SK-N-SH treated with all-trans-retinoic acid at 6 μM for 48 hours (cell line): ENCODE measurements at regions not wholly inside any gene's neighbourhood (a gene's known extent, or its start where the extent isn't known, plus 50 kb on each side); places are given as distances from the start of the nearest gene placed in this dataset.

Experiments used
- ATAC-seq: fragments of 200-7000 bp; cut with Tn5 transposase; 3 replicates; pipeline ENCODE4 v1.9.1; 2020; ENCODE audit warnings: mild to moderate bottlenecking, moderate library complexity
- BACH2 ChIP-seq: fragments of 250-450 bp; sonication (Bioruptor Pico); IDR thresholded peaks from 2 replicates; pipeline ENCODE4 v1.9.0; 2021; ENCODE audit warnings: mild to moderate bottlenecking, borderline replicate concordance
- CSDC2 ChIP-seq: fragments of 250-450 bp; sonication (Bioruptor Pico); IDR thresholded peaks from 2 replicates; pipeline ENCODE4 v1.5.0; 2020; ENCODE audit warnings: mild to moderate bottlenecking, moderate library complexity
- ESRRG ChIP-seq: fragments of 250-450 bp; sonication (Bioruptor Pico); IDR thresholded peaks from 2 replicates; pipeline ENCODE4 v1.6.1; 2021; ENCODE audit warnings: mild to moderate bottlenecking
- GLIS3 ChIP-seq: fragments of 250-450 bp; sonication (Bioruptor Pico); IDR thresholded peaks from 2 replicates; pipeline ENCODE4 v1.5.0; 2020; ENCODE audit warnings: mild to moderate bottlenecking, moderate library complexity
- OSR1 ChIP-seq: fragments of 250-450 bp; sonication (Bioruptor Pico); IDR thresholded peaks from 2 replicates; pipeline ENCODE4 v1.8.0; 2022; ENCODE audit warnings: moderate library complexity, mild to moderate bottlenecking, inconsistent platforms
- PPARA ChIP-seq: fragments of 250-450 bp; sonication (Bioruptor Pico); IDR thresholded peaks from 2 replicates; pipeline ENCODE4 v1.5.0; 2020; ENCODE audit warnings: mild to moderate bottlenecking, borderline replicate concordance
- RARB ChIP-seq: fragments of 250-450 bp; sonication (Bioruptor Pico); IDR thresholded peaks from 2 replicates; pipeline ENCODE4 v1.8.0; 2021; ENCODE audit warnings: mild to moderate bottlenecking, moderate library complexity
- SNAI2 ChIP-seq: fragments of 250-450 bp; sonication (Bioruptor Pico); IDR thresholded peaks from 2 replicates; pipeline ENCODE4 v1.5.0; 2020; ENCODE audit warnings: mild to moderate bottlenecking, moderate library complexity
- TCF4 ChIP-seq: fragments of 250-450 bp; sonication (Bioruptor Pico); IDR thresholded peaks from 2 replicates; pipeline ENCODE4 v1.8.0; 2021; ENCODE audit warnings: mild to moderate bottlenecking, moderate library complexity, borderline replicate concordance
- TOX ChIP-seq: fragments of 250-450 bp; sonication (Bioruptor Pico); IDR thresholded peaks from 2 replicates; pipeline ENCODE4 v1.8.0; 2021; ENCODE audit warnings: mild to moderate bottlenecking, moderate library complexity, borderline replicate concordance
- TSHZ2 ChIP-seq: fragments of 250-450 bp; sonication (Bioruptor Pico); IDR thresholded peaks from 2 replicates; pipeline ENCODE4 v1.5.0; 2020; ENCODE audit warnings: mild to moderate bottlenecking, moderate library complexity
- ZC3H10 ChIP-seq: fragments of 250-450 bp; sonication (Bioruptor Pico); IDR thresholded peaks from 2 replicates; pipeline ENCODE4 v1.5.1; 2021; ENCODE audit warnings: mild to moderate bottlenecking, moderate library complexity
- ZFP3 ChIP-seq: fragments of 250-450 bp; sonication (Bioruptor Pico); IDR thresholded peaks from 2 replicates; pipeline ENCODE4 v1.5.0; 2020; ENCODE audit warnings: mild to moderate bottlenecking, moderate library complexity
- ZNF70 ChIP-seq: fragments of 450-650 bp; formaldehyde crosslinking; IDR thresholded peaks from 2 replicates; pipeline ENCODE4 v1.5.0; 2020; ENCODE audit warnings: mild to moderate bottlenecking, moderate library complexity
- ZNF8 ChIP-seq: fragments of 450-650 bp; formaldehyde crosslinking; IDR thresholded peaks from 2 replicates; pipeline ENCODE4 v1.5.0; 2020; ENCODE audit warnings: mild to moderate bottlenecking, moderate library complexity
- TF ChIP-seq, protein P1 (sequence below): fragments of 250-450 bp; sonication (Bioruptor Pico); IDR thresholded peaks from 2 replicates; pipeline ENCODE4 v1.8.0; 2020; ENCODE audit warnings: mild to moderate bottlenecking, moderate library complexity, borderline replicate concordance
- TF ChIP-seq, protein P2 (sequence below): fragments of 250-450 bp; sonication (Bioruptor Pico); IDR thresholded peaks from 2 replicates; pipeline ENCODE4 v1.5.1; 2020; ENCODE audit warnings: low read depth, mild to moderate bottlenecking, moderate library complexity
- TF ChIP-seq, protein P3 (sequence below): fragments of 250-450 bp; sonication (Bioruptor Pico); IDR thresholded peaks from 2 replicates; pipeline ENCODE4 v1.5.1; 2021; ENCODE audit warnings: mild to moderate bottlenecking, moderate library complexity

GRCh38 chrX:150155436-150156035, 207.6 kb upstream of the MAMLD1 start:
- no peak for TF ChIP-seq CSDC2 (CRISPR knock-in tag)
- no peak for TF ChIP-seq PPARA (CRISPR knock-in tag)
- TF ChIP-seq TSHZ2 (CRISPR knock-in tag) = no peak
- TF ChIP-seq, protein P1, sequence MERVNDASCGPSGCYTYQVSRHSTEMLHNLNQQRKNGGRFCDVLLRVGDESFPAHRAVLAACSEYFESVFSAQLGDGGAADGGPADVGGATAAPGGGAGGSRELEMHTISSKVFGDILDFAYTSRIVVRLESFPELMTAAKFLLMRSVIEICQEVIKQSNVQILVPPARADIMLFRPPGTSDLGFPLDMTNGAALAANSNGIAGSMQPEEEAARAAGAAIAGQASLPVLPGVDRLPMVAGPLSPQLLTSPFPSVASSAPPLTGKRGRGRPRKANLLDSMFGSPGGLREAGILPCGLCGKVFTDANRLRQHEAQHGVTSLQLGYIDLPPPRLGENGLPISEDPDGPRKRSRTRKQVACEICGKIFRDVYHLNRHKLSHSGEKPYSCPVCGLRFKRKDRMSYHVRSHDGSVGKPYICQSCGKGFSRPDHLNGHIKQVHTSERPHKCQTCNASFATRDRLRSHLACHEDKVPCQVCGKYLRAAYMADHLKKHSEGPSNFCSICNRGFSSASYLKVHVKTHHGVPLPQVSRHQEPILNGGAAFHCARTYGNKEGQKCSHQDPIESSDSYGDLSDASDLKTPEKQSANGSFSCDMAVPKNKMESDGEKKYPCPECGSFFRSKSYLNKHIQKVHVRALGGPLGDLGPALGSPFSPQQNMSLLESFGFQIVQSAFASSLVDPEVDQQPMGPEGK (CRISPR knock-in tag) = no peak
- no peak for TF ChIP-seq ESRRG (CRISPR knock-in tag)
- TF ChIP-seq OSR1 (CRISPR knock-in tag) = no peak
- no peak for TF ChIP-seq TOX
- TF ChIP-seq, all 23 proteins: peak for 0

DNA sequence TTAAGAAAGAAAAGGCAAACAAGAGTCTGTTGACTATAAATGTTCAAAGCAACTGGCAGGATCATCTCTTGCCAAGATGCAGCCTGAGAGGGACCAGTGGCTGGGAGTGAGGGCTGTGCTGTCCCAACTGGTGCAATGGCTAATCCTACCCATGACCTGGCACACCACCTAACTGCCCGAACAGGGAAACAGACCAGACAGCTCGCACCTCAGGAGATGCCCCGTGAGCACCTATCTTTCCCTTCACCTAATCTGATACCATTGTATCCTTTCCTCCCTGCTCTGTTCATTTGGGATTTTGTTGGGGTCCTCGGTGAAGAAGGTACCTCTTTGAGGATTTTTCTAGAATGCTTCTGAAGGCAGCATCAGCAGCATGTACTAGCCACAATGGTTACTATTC, 206.5 kb upstream of the MAMLD1 start:
- ATAC-seq = no peak

More at GRCh38 chrX:150155436-150156035, 207.6 kb upstream of the MAMLD1 start:
- peak; percentile 92 for ATAC-seq

DNA sequence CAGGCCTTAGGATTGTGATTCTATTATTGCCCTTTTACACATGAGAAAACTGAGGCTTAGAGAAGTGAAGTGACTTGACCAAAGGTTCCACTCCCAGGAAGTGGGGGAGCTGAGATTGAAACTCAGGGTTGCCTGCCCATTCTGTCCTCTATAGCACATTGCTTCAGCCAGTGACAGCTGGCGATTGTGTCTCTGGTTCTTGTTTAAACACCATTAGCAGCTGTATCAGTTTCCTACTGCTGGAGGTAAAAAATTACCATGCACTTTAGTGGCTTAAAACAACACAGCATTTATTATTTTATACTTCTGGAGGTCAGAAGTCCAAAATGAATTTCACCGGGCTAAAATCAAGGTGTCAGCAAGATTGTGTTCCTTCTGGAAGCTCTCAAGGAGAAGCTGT, 205.8 kb upstream of the MAMLD1 start:
- TF ChIP-seq TCF4 (CRISPR knock-in tag) (peak; percentile 62; the same call in 1 of the 2 replicates), GLIS3 (CRISPR knock-in tag) (no peak), ZC3H10 (no peak)
- TF ChIP-seq, all 23 proteins: peak for 1

More for the DNA sequence above, 206.5 kb upstream of the MAMLD1 start:
- TF ChIP-seq TSHZ2 (CRISPR knock-in tag) (no peak), ZFP3 (CRISPR knock-in tag) (no peak), ZNF70 (CRISPR knock-in tag) (no peak), RARB (no peak)
- TF ChIP-seq, all 23 proteins: peak for 0

GRCh38 chrX:150158554-150159332, 204.4 kb upstream of the MAMLD1 start:
- no peak for ATAC-seq
- TF ChIP-seq, protein P1 (CRISPR knock-in tag) = no peak
- TF ChIP-seq, protein P2, sequence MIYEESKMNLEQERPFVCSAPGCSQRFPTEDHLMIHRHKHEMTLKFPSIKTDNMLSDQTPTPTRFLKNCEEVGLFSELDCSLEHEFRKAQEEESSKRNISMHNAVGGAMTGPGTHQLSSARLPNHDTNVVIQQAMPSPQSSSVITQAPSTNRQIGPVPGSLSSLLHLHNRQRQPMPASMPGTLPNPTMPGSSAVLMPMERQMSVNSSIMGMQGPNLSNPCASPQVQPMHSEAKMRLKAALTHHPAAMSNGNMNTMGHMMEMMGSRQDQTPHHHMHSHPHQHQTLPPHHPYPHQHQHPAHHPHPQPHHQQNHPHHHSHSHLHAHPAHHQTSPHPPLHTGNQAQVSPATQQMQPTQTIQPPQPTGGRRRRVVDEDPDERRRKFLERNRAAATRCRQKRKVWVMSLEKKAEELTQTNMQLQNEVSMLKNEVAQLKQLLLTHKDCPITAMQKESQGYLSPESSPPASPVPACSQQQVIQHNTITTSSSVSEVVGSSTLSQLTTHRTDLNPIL = no peak
- TF ChIP-seq ZNF8 (CRISPR knock-in tag) (no peak), TOX (no peak), ESRRG (CRISPR knock-in tag) (no peak), SNAI2 (no peak), PPARA (CRISPR knock-in tag) (no peak), ZFP3 (CRISPR knock-in tag) (no peak), BACH2 (no peak)
- TF ChIP-seq, protein P3, sequence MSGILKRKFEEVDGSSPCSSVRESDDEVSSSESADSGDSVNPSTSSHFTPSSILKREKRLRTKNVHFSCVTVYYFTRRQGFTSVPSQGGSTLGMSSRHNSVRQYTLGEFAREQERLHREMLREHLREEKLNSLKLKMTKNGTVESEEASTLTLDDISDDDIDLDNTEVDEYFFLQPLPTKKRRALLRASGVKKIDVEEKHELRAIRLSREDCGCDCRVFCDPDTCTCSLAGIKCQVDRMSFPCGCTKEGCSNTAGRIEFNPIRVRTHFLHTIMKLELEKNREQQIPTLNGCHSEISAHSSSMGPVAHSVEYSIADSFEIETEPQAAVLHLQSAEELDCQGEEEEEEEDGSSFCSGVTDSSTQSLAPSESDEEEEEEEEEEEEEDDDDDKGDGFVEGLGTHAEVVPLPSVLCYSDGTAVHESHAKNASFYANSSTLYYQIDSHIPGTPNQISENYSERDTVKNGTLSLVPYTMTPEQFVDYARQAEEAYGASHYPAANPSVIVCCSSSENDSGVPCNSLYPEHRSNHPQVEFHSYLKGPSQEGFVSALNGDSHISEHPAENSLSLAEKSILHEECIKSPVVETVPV (CRISPR knock-in tag) = no peak

More for the DNA sequence above, 205.8 kb upstream of the MAMLD1 start:
- ATAC-seq = no peak
